Testis (tissue), 2 donors: ENCODE measurements at regions not wholly inside any gene's neighbourhood (a gene's known extent, or its start where the extent isn't known, plus 50 kb on each side); places are given as distances from the start of the nearest gene placed in this dataset.

Experiments used
- DNase-seq: peaks from one replicate; pipeline ENCODE4 v3.0.0-alpha.2; 2019
- H3K27ac ChIP-seq, 2 donors: fragments of 200-600 bp; sonication (generic); one replicate each; pipeline ENCODE4 v1.5.1; 2019
- H3K27me3 ChIP-seq: fragments of 200-600 bp; sonication (generic); one replicate; pipeline ENCODE4 v1.5.1; 2019
- H3K36me3 ChIP-seq: fragments of 200-600 bp; sonication (generic); one replicate; pipeline ENCODE4 v1.5.1; 2017; ENCODE audit warnings: low read depth; ENCODE audit errors: missing control alignments
- H3K4me1 ChIP-seq: fragments of 200-600 bp; sonication (generic); one replicate; pipeline ENCODE4 v1.5.1; 2019
- H3K4me3 ChIP-seq, 2 donors: fragments of 200-600 bp; sonication (generic); one replicate each; pipeline ENCODE4 v1.5.1; 2017 to 2019
- H3K9me3 ChIP-seq: fragments of 200-600 bp; sonication (generic); one replicate; pipeline ENCODE4 v1.5.1; 2017
- CTCF ChIP-seq, 3 experiments: fragments of 450-650 bp in 2 of 3; fragments of 200-600 bp in 1 of 3; sonication (generic) in 1 of 3; IDR thresholded peaks; one replicate each; pipeline ENCODE4 v1.5.1; 2016 to 2019; ENCODE audit warnings: antibody characterized with exemption in 3 of 3, mild to moderate bottlenecking in 2 of 3, moderate library complexity in 1 of 3
- POLR2A ChIP-seq: fragments of 450-650 bp; IDR thresholded peaks from one replicate; pipeline ENCODE4 v1.6.1; 2017; ENCODE audit warnings: antibody characterized with exemption, mild to moderate bottlenecking, moderate library complexity
- WGBS, 2 donors: methylation state at CpG; one replicate each; pipeline ENCODE4 v1.1.5; 2018; 5-methylcytosine and 5-hydroxymethylcytosine counted together
- intact Hi-C: fragments of 100-400 bp; cut with DNase I; formaldehyde crosslinking; loops from one replicate; pipeline ENCODE4 v1.15.1; 2023; ENCODE audit warnings: low total_unique reads

GRCh38 chr15:39330061-39330460 is 250.8 kb upstream of the THBS1 start:
- DNase-seq: no peak
- no peaks in the 10 kb centered on the region for H3K36me3 ChIP-seq
- H3K9me3 ChIP-seq: no peaks in the 10 kb centered on the region
- 85 to 87% methylated on average over 6 of the region's 6 CpGs for WGBS, 2 donors
- H3K27ac ChIP-seq: no peak overlapping the region
- H3K4me1 ChIP-seq: no peaks in the 10 kb centered on the region
- no peak overlapping the region for H3K4me3 ChIP-seq
- intact Hi-C loops: no loop called here
- TF ChIP-seq CTCF (IDR thresholded peaks at IDR 0.05): no peak
- no peak for TF ChIP-seq POLR2A
- H3K27me3 ChIP-seq: no peaks in the 10 kb centered on the region

DNA sequence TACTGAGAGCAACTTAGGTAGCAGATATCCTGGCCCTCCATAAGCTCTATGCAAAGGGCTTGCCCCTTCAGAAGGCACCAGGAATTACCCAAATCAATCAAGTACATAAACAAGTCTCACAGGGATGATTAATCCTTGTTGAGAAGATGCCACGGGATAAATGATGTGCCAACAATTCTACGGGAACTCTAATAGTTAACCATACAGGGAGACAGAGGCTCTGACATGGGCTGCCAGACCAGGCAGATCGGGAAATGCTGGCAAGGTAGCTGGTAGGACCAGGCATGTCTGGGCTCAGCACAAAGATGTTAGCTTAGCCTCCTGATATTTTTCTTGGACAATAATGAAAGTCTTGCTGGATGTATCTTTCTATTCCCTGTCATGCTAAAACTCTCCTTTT is 249.3 kb upstream of the THBS1 start:
- no peaks in the 10 kb centered on the region for H3K9me3 ChIP-seq
- intact Hi-C loops: no loop called here
- 86 to 91% methylated on average over 3 of the region's 3 CpGs for WGBS, 2 donors
- H3K4me3 ChIP-seq: no peak overlapping the region
- H3K27me3 ChIP-seq: no peaks in the 10 kb centered on the region
- no peak for DNase-seq
- H3K4me1 ChIP-seq: no peaks in the 10 kb centered on the region
- no peaks in the 10 kb centered on the region for H3K36me3 ChIP-seq
- H3K27ac ChIP-seq: no peak overlapping the region
- no peak for TF ChIP-seq CTCF (IDR thresholded peaks at IDR 0.05)
- no peak for TF ChIP-seq POLR2A

GRCh38 chr15:39332846-39333245 is 248.0 kb upstream of the THBS1 start:
- Histone ChIP-seq H3K9me3 (no peaks in the 10 kb centered on the region), H3K4me1 (no peaks in the 10 kb centered on the region), H3K4me3 (no peak overlapping the region), H3K27ac (no peak overlapping the region), H3K36me3 (no peaks in the 10 kb centered on the region), H3K27me3 (no peaks in the 10 kb centered on the region)
- DNase-seq: no peak
- intact Hi-C loops: no loop called here
- 76 to 77% methylated on average over 5 of the region's 5 CpGs for WGBS, 2 donors
- TF ChIP-seq CTCF (IDR thresholded peaks at IDR 0.05) (no peak), POLR2A (no peak)

- TF ChIP-seq CTCF (IDR thresholded peaks at IDR 0.05): no peak
- TF ChIP-seq POLR2A: no peak
- DNase-seq: no peak
- WGBS, 2 donors: 88 to 91% methylated on average over 3 of the region's 3 CpGs
- intact Hi-C loops: no loop called here
- Histone ChIP-seq H3K9me3 (no peaks in the 10 kb centered on the region), H3K27ac (no peak overlapping the region), H3K27me3 (no peaks in the 10 kb centered on the region), H3K4me1 (no peaks in the 10 kb centered on the region), H3K36me3 (no peaks in the 10 kb centered on the region), H3K4me3 (no peak overlapping the region)
Measured at GRCh38 chr15:39333393-39333792, 247.5 kb upstream of the THBS1 start.

- intact Hi-C loops: no loop called here
- DNase-seq: no peak
- Histone ChIP-seq H3K4me3 (no peak overlapping the region), H3K27me3 (no peaks in the 10 kb centered on the region), H3K4me1 (no peaks in the 10 kb centered on the region), H3K27ac (no peak overlapping the region), H3K9me3 (no peaks in the 10 kb centered on the region), H3K36me3 (no peaks in the 10 kb centered on the region)
- TF ChIP-seq POLR2A: no peak
- no peak for TF ChIP-seq CTCF (IDR thresholded peaks at IDR 0.05)
- 83 to 89% methylated on average over 4 of the region's 4 CpGs for WGBS, 2 donors
Measured at GRCh38 chr15:39333896-39334295, 247.0 kb upstream of the THBS1 start.
